HG02870 (cell line): ENCODE measurements at regions not wholly inside any gene's neighbourhood (a gene's known extent, or its start where the extent isn't known, plus 50 kb on each side); places are given as distances from the start of the nearest gene placed in this dataset.
"Not testable (repeated sequence)": the region's sequence is repeated elsewhere in the genome, so short reads cannot be mapped to it uniquely, and the experiment has no call there.

ENCODE experiments used
- ATAC-seq: cut with Tn5 transposase; IDR thresholded peaks from one replicate; pipeline ENCODE4 v1.9.1; 2021; ENCODE audit warnings: mild to moderate bottlenecking, moderate library complexity; ENCODE audit not compliant: unreplicated experiment

GRCh38 chr3:4139462-4140140 lies 163.6 kb upstream of the SETMAR start:
- ATAC-seq, result no peak

DNA sequence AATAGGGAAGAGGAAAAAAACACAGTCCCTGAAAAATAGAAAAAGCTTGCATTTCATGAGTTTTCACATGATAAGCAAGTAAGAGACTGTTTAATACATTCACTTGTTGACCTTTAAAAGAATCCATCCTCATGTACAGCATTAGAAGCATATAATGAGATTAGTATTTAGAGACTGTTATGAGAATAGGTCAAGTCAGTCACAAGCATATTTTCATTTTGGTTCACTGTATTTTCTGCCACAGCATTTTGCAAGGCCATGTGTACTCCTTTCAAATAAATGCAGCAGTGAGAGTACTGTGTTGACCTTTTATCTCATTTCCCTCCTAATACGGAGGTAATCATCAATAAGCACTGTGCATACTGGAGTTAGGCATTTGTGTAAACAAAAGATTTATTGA lies 162.2 kb upstream of the SETMAR start:
- ATAC-seq, result no peak

DNA sequence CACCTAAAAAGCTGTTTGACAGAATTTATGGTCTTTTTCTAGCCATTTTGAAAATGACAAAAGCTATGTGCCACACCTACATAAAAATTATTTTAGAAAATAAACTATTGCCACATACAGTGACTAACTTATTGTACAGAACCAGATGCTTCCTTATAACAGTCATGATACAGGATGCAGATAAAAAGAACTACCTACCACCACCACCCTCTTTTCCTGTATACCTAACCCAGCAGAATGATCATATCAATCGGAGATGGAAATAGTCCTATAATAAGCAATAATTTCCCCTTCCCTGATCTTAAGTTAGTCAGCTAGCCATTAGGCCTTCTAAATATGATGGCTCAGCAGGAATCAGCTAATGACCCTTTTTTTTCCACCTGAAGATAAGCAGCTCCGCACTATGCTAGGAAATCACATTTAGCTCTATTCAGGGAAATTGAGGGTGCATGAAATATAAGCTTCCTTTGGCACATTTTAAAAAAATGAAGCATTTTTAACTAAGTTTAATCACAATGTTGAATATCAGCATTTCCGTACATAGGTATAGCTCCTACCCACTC lies 155.5 kb upstream of the SETMAR start:
- no peak for ATAC-seq

GRCh38 chr3:4149296-4149695 lies 153.9 kb upstream of the SETMAR start:
- ATAC-seq, result no peak

GRCh38 chr3:4150816-4151215 lies 152.4 kb upstream of the SETMAR start:
- no peak for ATAC-seq

GRCh38 chr3:4151859-4152258 lies 151.3 kb upstream of the SETMAR start:
- ATAC-seq, result no peak

GRCh38 chr3:4153771-4154170 lies 149.4 kb upstream of the SETMAR start:
- ATAC-seq, result no peak

GRCh38 chr3:4158329-4158728 lies 144.8 kb upstream of the SETMAR start:
- ATAC-seq, result no peak

- no peak for ATAC-seq
Measured at GRCh38 chr3:4162096-4162495, 141.1 kb upstream of the SETMAR start.

GRCh38 chr3:4163011-4163410 lies 140.2 kb upstream of the SETMAR start:
- ATAC-seq, result no peak

DNA sequence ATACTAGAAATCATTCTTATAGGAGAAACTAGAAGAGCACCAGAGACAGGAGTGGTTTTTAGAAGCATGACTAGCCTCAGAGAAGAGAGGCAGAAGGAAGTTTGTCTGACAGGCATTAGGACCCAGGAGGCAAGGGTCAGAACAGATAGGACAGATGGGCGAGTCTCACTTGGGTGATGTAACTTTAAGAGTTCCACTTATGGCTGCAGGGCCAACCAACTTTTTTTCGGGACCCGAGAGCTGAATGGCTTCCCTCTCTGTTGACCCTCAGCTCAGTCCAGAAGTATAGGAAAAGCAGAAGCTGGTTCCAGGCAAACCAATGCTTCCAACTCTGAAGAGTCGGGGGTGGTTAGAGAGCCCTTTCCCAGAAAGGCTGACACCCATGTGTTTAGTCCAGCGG lies 136.6 kb upstream of the SETMAR start:
- no peak for ATAC-seq

DNA sequence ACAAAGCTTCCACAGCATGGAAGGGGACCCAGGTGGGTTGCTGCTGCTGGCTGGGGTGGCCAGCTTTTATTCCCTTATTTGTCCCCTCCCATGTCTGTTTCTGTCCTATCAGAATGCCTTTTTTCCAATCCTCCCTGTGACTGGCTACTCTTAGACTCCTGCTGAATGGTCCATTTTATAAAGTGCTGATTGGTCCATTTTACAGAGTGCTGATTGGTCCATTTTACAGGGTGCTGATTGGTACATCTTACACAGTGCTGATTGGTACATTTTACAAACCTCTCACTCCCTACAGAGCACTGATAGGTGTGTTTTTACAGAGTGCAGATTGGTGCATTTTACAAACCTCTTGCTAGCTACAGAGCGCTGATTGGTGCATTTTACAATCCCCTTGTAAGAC lies 135.9 kb upstream of the SETMAR start:
- not testable (repeated sequence) for ATAC-seq

GRCh38 chr3:4174791-4175190 lies 128.4 kb upstream of the SETMAR start:
- no peak for ATAC-seq

DNA sequence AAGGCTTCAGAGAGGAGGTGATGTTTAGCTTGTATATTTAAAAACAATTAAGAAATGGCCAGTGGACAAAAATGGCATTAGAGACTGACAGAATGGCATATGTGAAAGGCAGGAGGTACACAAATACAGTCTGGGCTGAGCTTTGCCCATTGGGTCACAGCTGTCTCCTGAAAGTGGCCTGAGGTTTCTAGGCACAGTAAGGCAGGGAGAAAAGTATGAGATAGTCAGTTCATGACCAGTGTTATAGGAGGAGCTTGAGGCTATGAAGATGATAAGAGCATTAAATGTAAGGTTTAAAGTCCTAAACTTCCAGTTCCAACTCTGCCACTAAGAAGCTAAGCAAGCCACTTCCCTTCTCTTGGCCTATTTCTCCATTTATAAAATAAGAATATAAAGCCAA lies 111.2 kb upstream of the SETMAR start:
- ATAC-seq, result no peak

DNA sequence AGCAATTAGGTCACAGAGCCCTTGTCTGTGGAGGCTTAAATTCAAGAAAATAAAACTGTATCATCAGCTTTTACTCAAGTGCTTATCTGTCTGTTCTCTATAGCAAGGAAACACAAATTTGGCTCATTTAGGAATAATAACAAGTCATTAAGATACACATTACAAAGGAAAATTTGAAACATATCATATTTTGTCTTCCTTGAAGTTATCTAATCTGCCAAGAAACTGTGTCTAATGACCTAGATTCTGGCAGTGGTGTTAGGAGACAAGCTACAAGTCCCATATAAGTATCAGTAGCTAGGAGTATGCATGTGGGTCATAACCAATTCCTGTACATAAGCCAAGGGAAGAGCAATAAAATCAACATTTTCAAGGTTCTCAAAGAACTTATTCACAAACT lies 108.2 kb upstream of the SETMAR start:
- no peak for ATAC-seq

- ATAC-seq, result no peak
Measured at GRCh38 chr3:4196506-4197147, 106.5 kb upstream of the SETMAR start.

DNA sequence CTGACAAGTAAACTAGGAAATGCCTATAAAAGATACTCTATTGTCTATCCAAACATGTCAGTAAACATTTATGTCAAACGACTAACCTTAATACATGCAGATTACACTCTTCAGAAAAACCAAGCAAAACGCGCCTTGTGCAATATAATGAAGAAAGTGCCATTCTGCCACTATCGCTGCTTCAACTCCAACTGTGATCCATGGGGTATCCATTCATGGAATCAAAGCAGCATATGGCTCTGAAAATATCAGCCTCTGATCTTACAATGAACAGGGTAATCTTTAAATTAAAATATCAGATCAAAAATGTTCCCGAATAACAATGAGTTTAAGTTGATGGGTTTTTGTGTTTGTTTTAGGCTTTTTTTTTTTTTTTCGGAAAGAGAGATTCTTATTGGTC lies 105.5 kb upstream of the SETMAR start:
- ATAC-seq, result no peak

- ATAC-seq, result no peak
Measured at GRCh38 chr3:4198491-4198890, 104.7 kb upstream of the SETMAR start.

DNA sequence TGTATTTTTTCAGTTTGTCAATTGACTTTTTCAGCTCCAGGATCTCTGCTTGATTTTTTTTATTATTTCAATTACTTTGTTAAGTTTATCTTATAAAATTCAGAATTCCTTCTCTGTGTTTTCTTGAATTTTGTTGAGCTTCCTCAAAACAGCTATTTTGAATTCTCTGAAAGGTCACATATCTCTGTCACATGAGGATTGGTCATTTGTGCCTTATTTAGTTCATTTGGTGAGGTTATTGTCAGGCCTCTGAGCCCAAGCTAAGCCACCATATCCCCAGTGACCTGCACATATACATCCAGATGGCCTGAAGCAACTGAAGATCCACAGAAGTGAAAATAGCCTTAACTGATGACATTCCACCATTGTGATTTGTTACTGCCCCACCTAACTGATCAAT lies 98.4 kb upstream of the SETMAR start:
- not testable (repeated sequence) for ATAC-seq

GRCh38 chr3:4207672-4208071 lies 95.5 kb upstream of the SETMAR start:
- ATAC-seq, result no peak

- no peak for ATAC-seq
Measured at GRCh38 chr3:4208556-4208955, 94.6 kb upstream of the SETMAR start.

DNA sequence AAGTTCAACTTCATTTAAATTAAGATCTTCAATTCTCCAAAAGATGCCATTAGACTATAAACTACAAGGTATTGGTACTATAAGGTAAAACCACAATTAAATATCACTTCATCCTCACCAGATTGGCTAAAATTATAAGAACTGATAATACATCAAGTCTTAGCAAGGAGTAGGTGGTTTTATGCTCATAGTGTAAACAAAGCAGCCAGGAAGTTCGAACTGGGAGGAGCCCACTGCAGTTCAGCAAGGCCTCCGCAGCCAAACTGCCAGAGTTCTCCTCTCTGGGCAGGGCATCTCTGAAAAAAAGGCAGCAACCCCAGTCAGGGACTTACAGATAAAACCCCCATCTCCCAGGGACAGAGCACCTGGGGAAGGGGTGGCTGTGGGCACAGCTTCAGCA lies 91.6 kb upstream of the SETMAR start:
- ATAC-seq, result no peak

DNA sequence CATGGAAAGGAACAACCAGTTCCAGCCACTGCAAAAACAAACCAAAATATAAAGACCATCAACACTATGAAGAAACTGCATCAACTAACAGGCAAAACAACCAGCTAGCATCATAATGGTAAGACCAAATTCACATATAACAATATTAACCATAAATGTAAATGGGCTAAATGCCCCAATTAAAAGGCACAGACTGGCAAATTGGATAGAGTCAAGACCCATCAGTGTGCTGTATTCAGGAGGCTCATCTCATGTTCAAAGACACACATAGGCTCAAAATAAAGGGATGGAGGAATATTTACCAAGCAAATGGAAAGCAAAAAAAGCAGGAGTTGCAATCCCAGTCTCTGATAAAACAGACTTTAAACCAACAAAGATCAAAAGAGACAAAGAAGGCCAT lies 89.7 kb upstream of the SETMAR start:
- not testable (repeated sequence) for ATAC-seq
